CD4-positive, alpha-beta T cell treated with Interleukin-17A for 4 hours (primary cell): ENCODE measurements at regions not wholly inside any gene's neighbourhood (a gene's known extent, or its start where the extent isn't known, plus 50 kb on each side); places are given as distances from the start of the nearest gene placed in this dataset.
A peak's percentile ranks its signal among the peaks of the same experiment; 100 is the strongest.
"Not testable (repeated sequence)": the region's sequence is repeated elsewhere in the genome, so short reads cannot be mapped to it uniquely, and the experiment has no call there.

ENCODE experiments used
- DNase-seq: peaks from one replicate; pipeline ENCODE4 v3.0.0-alpha.2; 2020; ENCODE audit warnings: mixed read lengths

GRCh38 chr21:35982717-35983116, 77.6 kb downstream of the SETD4 start:
- no peak for DNase-seq

- no peak for DNase-seq
These were observed 78.7 kb downstream of the SETD4 start for GRCh38 chr21:35981514-35982070.

- no peak for DNase-seq
These were observed 79.5 kb downstream of the SETD4 start for GRCh38 chr21:35980821-35981220.

- not testable (repeated sequence) for DNase-seq
These were observed 82.5 kb downstream of the SETD4 start for GRCh38 chr21:35977860-35978259.

- no peak for DNase-seq
These were observed 83.4 kb downstream of the SETD4 start for GRCh38 chr21:35976929-35977328.

- DNase-seq: no peak
These were observed 83.8 kb downstream of the SETD4 start for GRCh38 chr21:35976481-35976880.

- no peak for DNase-seq
These were observed 85.6 kb downstream of the SETD4 start for GRCh38 chr21:35974775-35975174.

GRCh38 chr21:35971824-35972223, 88.5 kb downstream of the SETD4 start:
- DNase-seq: no peak

GRCh38 chr21:35969281-35969680, 91.0 kb downstream of the SETD4 start:
- no peak for DNase-seq

- no peak for DNase-seq
These were observed 91.8 kb downstream of the SETD4 start for GRCh38 chr21:35968564-35968963.

GRCh38 chr21:35965699-35966098, 94.6 kb downstream of the SETD4 start:
- no peak for DNase-seq

GRCh38 chr21:35963920-35964451, 96.3 kb downstream of the SETD4 start:
- no peak for DNase-seq

- DNase-seq: no peak
These were observed 97.4 kb downstream of the SETD4 start for GRCh38 chr21:35962917-35963316.

- no peak for DNase-seq
These were observed 106.3 kb downstream of the SETD4 start for GRCh38 chr21:35954066-35954465.

GRCh38 chr21:35953597-35953996, 106.7 kb downstream of the SETD4 start:
- DNase-seq: no peak

- DNase-seq: no peak
These were observed 107.5 kb downstream of the SETD4 start for GRCh38 chr21:35952651-35953340.

- DNase-seq: no peak
These were observed 111.3 kb downstream of the SETD4 start for GRCh38 chr21:35948982-35949381.

- no peak for DNase-seq
These were observed 115.1 kb downstream of the SETD4 start for GRCh38 chr21:35945089-35945671.

- no peak for DNase-seq
These were observed 116.6 kb downstream of the SETD4 start for GRCh38 chr21:35943752-35944151.

- no peak for DNase-seq
These were observed 117.8 kb downstream of the SETD4 start for GRCh38 chr21:35942211-35943144.

GRCh38 chr21:35940074-35940927, 120.0 kb downstream of the SETD4 start:
- DNase-seq: peak; percentile 3

- DNase-seq: no peak
These were observed 121.9 kb downstream of the SETD4 start for GRCh38 chr21:35938446-35938845.
